PC-3 (cell line): ENCODE measurements at regions not wholly inside any gene's neighbourhood (a gene's known extent, or its start where the extent isn't known, plus 50 kb on each side); places are given as distances from the start of the nearest gene placed in this dataset.

Experiments
- EZH2 ChIP-seq: fragments of 300-600 bp; sonication (generic); IDR thresholded peaks from one replicate; pipeline ENCODE4 v1.6.1; 2017; ENCODE audit warnings: antibody characterized with exemption, mild to moderate bottlenecking, low read length; ENCODE audit not compliant: unreplicated experiment
- TF ChIP-seq, protein P1 (sequence below): fragments of 300-600 bp; sonication (generic); conservative IDR thresholded peaks from 2 replicates; pipeline ENCODE4 v1.5.1; 2017; ENCODE audit warnings: antibody characterized with exemption, low read depth, mild to moderate bottlenecking, low read length

DNA sequence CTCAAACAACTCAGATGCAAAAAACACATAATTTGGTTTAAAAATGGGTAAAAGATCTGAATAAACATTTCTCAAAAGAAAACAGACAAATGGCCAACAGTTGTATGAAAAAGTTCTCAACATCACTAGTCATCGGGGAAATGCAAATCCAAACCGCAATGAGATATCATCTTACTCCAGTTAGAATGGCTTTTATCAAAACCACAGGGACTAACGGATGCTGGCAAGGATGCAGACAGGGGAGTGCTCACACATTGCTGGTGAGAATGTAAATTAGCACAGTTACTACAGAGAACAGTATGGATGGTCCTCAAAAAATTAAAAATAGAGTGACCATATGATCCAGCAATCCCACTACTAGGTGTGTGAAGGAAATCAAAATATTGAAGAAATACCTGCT, 589.1 kb upstream of the ADAMTS16 start:
- TF ChIP-seq, protein P1, sequence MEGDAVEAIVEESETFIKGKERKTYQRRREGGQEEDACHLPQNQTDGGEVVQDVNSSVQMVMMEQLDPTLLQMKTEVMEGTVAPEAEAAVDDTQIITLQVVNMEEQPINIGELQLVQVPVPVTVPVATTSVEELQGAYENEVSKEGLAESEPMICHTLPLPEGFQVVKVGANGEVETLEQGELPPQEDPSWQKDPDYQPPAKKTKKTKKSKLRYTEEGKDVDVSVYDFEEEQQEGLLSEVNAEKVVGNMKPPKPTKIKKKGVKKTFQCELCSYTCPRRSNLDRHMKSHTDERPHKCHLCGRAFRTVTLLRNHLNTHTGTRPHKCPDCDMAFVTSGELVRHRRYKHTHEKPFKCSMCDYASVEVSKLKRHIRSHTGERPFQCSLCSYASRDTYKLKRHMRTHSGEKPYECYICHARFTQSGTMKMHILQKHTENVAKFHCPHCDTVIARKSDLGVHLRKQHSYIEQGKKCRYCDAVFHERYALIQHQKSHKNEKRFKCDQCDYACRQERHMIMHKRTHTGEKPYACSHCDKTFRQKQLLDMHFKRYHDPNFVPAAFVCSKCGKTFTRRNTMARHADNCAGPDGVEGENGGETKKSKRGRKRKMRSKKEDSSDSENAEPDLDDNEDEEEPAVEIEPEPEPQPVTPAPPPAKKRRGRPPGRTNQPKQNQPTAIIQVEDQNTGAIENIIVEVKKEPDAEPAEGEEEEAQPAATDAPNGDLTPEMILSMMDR, result no peak
- no peak for TF ChIP-seq EZH2
